H9 (cell line): ENCODE measurements at regions not wholly inside any gene's neighbourhood (a gene's known extent, or its start where the extent isn't known, plus 50 kb on each side); places are given as distances from the start of the nearest gene placed in this dataset.

Source experiments
- DNase-seq: peaks from one replicate; pipeline ENCODE4 v3.0.0-alpha.2; 2017
- H2AFZ ChIP-seq: one replicate; pipeline ENCODE4 v1.6.1; 2013; ENCODE audit warnings: mild to moderate bottlenecking, low read length, control low read depth, moderate library complexity
- H2AK5ac ChIP-seq: 2 replicates; pipeline ENCODE4 v1.6.1; 2013; ENCODE audit warnings: low read length, control low read depth, mixed read lengths; ENCODE audit not compliant: insufficient read length
- H2BK120ac ChIP-seq: one replicate; pipeline ENCODE4 v1.6.1; 2013; ENCODE audit warnings: low read depth, mild to moderate bottlenecking, low read length, control low read depth, inconsistent platforms; ENCODE audit not compliant: poor library complexity, severe bottlenecking
- H2BK12ac ChIP-seq: 2 replicates; pipeline ENCODE4 v1.6.1; 2013; ENCODE audit warnings: low read length, control low read depth, mixed read lengths, low read depth; ENCODE audit not compliant: insufficient read length
- H2BK15ac ChIP-seq: 2 replicates; pipeline ENCODE4 v1.6.1; 2013; ENCODE audit warnings: low read depth, low read length, control low read depth
- H2BK20ac ChIP-seq: one replicate; pipeline ENCODE4 v1.6.1; 2013; ENCODE audit warnings: low read depth, mild to moderate bottlenecking, low read length, control low read depth, inconsistent platforms; ENCODE audit not compliant: poor library complexity, severe bottlenecking
- H2BK5ac ChIP-seq: 2 replicates; pipeline ENCODE4 v1.6.1; 2013; ENCODE audit warnings: low read length, control low read depth, mixed read lengths; ENCODE audit not compliant: insufficient read length
- H3K14ac ChIP-seq: 2 replicates; pipeline ENCODE4 v1.6.1; 2013; ENCODE audit warnings: low read length, control low read depth; ENCODE audit not compliant: insufficient read depth
- H3K18ac ChIP-seq: 2 replicates; pipeline ENCODE4 v1.6.1; 2013; ENCODE audit warnings: low read depth, mild to moderate bottlenecking, mixed read lengths, low read length, control low read depth; ENCODE audit not compliant: insufficient read length
- H3K23ac ChIP-seq: 2 replicates; pipeline ENCODE4 v1.6.1; 2013; ENCODE audit warnings: low read length, control low read depth, mixed read lengths, low read depth; ENCODE audit not compliant: insufficient read length
- H3K23me2 ChIP-seq: 2 replicates; pipeline ENCODE4 v1.6.1; 2013; ENCODE audit warnings: low read depth, mild to moderate bottlenecking, mixed read lengths, low read length, control low read depth; ENCODE audit not compliant: insufficient read length, poor library complexity, severe bottlenecking
- H3K27ac ChIP-seq: 2 replicates; pipeline ENCODE4 v1.5.1; 2013; ENCODE audit warnings: low read length, control low read depth, mixed read lengths, low read depth; ENCODE audit not compliant: insufficient read length
- H3K27me3 ChIP-seq: 2 replicates; pipeline ENCODE4 v1.6.1; 2013; ENCODE audit warnings: low read length, control low read depth, inconsistent platforms; ENCODE audit not compliant: insufficient read depth
- H3K4ac ChIP-seq: 2 replicates; pipeline ENCODE4 v1.6.1; 2013; ENCODE audit warnings: low read depth, mild to moderate bottlenecking, control low read depth, inconsistent platforms, low read length, moderate library complexity
- H3K4me1 ChIP-seq: 2 replicates; pipeline ENCODE4 v1.6.1; 2013; ENCODE audit warnings: low read length, control low read depth, inconsistent platforms; ENCODE audit not compliant: insufficient read depth
- H3K4me2 ChIP-seq: 2 replicates; pipeline ENCODE4 v1.6.1; 2013; ENCODE audit warnings: low read length, control low read depth, mixed read lengths; ENCODE audit not compliant: insufficient read length, insufficient read depth
- H3K56ac ChIP-seq: 2 replicates; pipeline ENCODE4 v1.6.1; 2013; ENCODE audit warnings: low read depth, mild to moderate bottlenecking, mixed read lengths, low read length, control low read depth; ENCODE audit not compliant: insufficient read length
- H3K79me1 ChIP-seq: 2 replicates; pipeline ENCODE4 v1.6.1; 2013; ENCODE audit warnings: low read depth, mild to moderate bottlenecking, moderate library complexity, low read length, control low read depth, inconsistent platforms; ENCODE audit not compliant: insufficient read depth, poor library complexity, severe bottlenecking
- H3K79me2 ChIP-seq: 2 replicates; pipeline ENCODE4 v1.6.1; 2013; ENCODE audit warnings: low read length, control low read depth, inconsistent platforms; ENCODE audit not compliant: insufficient read depth
- H3K9ac ChIP-seq: 2 replicates; pipeline ENCODE4 v1.6.1; 2013; ENCODE audit warnings: low read length, control low read depth, mixed read lengths; ENCODE audit not compliant: insufficient read length; ENCODE audit errors: extremely low read depth
- H3K9me3 ChIP-seq: one replicate; pipeline ENCODE4 v1.6.1; 2013; ENCODE audit warnings: low read depth, low read length, inconsistent platforms; ENCODE audit not compliant: control insufficient read depth
- H3T11ph ChIP-seq: one replicate; pipeline ENCODE4 v1.6.1; 2013; ENCODE audit warnings: mild to moderate bottlenecking, low read length, control low read depth, inconsistent platforms
- H4K20me1 ChIP-seq: one replicate; pipeline ENCODE4 v1.6.1; 2013; ENCODE audit not compliant: control insufficient read depth, insufficient read length, insufficient read depth
- H4K5ac ChIP-seq: 2 replicates; pipeline ENCODE4 v1.6.1; 2013; ENCODE audit warnings: low read depth, mild to moderate bottlenecking, mixed read lengths, low read length, control low read depth; ENCODE audit not compliant: insufficient read length
- H4K8ac ChIP-seq: replicated peaks from 2 replicates; pipeline ENCODE4 v1.6.1; 2013; ENCODE audit warnings: low read length, control low read depth, mixed read lengths, low read depth; ENCODE audit not compliant: insufficient read length
- H4K91ac ChIP-seq: 2 replicates; pipeline ENCODE4 v1.6.1; 2013; ENCODE audit warnings: low read depth, mild to moderate bottlenecking, moderate library complexity, mixed read lengths, low read length, control low read depth; ENCODE audit not compliant: insufficient read length
- H3K27ac Mint-ChIP-seq, 3 experiments: 2 replicates in 2 of 3; 3 replicates in 1 of 3; pipeline ENCODE4 v1.8.0; 2020 to 2021; ENCODE audit warnings: mixed read lengths in 3 of 3, mild to moderate bottlenecking in 1 of 3, moderate library complexity in 1 of 3
- H3K27me3 Mint-ChIP-seq: 2 replicates; pipeline ENCODE4 v1.8.0; 2021; ENCODE audit warnings: low read depth, mild to moderate bottlenecking, moderate library complexity, mixed read lengths
- H3K36me3 Mint-ChIP-seq, 3 experiments: 2 replicates in 2 of 3; 3 replicates in 1 of 3; pipeline ENCODE4 v1.8.0; 2020 to 2021; ENCODE audit warnings: low read depth in 3 of 3, mixed read lengths in 3 of 3; ENCODE audit not compliant: insufficient read depth in 1 of 3
- H3K4me1 Mint-ChIP-seq, 2 experiments: 2 replicates each; pipeline ENCODE4 v1.8.0; 2020; ENCODE audit warnings: mixed read lengths in 2 of 2
- H3K4me3 Mint-ChIP-seq, 2 experiments: 2 replicates in 1 of 2; 3 replicates in 1 of 2; pipeline ENCODE4 v1.8.0; 2020 to 2021; ENCODE audit warnings: mild to moderate bottlenecking in 2 of 2, mixed read lengths in 2 of 2, moderate library complexity in 1 of 2
- H3K9me3 Mint-ChIP-seq, 2 experiments: 2 replicates in 1 of 2; 3 replicates in 1 of 2; pipeline ENCODE4 v1.8.0; 2020; ENCODE audit warnings: mild to moderate bottlenecking in 2 of 2, mixed read lengths in 2 of 2, moderate library complexity in 1 of 2
- CTCF ChIP-seq: fragments of 200-600 bp; sonication (generic); conservative IDR thresholded peaks from 3 replicates; pipeline ENCODE4 v1.8.0; 2021; ENCODE audit warnings: antibody characterized with exemption, mild to moderate bottlenecking
- WGBS: extraction: QIAGEN DNeasy Blood & Tissue Kit; methylation state at CpG from one replicate; pipeline ENCODE4 v1.1.7; 2013; ENCODE audit warnings: missing lambda C conversion rate, low lambda C conversion rate, mixed read lengths; ENCODE audit not compliant: insufficient read length; ENCODE audit errors: extremely low coverage; 5-methylcytosine and 5-hydroxymethylcytosine counted together

- no peak overlapping the region for H2BK120ac ChIP-seq
- Mint-ChIP-seq H3K27ac (no peak overlapping the region; a peak in 1 of 7 replicates), H3K9me3 (no peaks in the 10 kb centered on the region), H3K36me3 (no peaks in the 10 kb centered on the region), H3K4me1 (no peaks in the 10 kb centered on the region), H3K27me3 (no peaks in the 10 kb centered on the region), H3K4me3 (no peak overlapping the region)
- H3K79me2 ChIP-seq = no peaks in the 10 kb centered on the region
- no peak overlapping the region for H2BK15ac ChIP-seq
- no peak overlapping the region for H3K4me2 ChIP-seq
- no peak overlapping the region for H4K91ac ChIP-seq
- H2AK5ac ChIP-seq = no peak overlapping the region
- no peak overlapping the region for H3K23ac ChIP-seq
- H2BK5ac ChIP-seq = no peak overlapping the region
- no peak overlapping the region for H3K14ac ChIP-seq
- no peak for TF ChIP-seq CTCF
- no peak overlapping the region for H4K8ac ChIP-seq
- H3K27ac ChIP-seq = no peak overlapping the region
- no peak overlapping the region for H4K5ac ChIP-seq
- H2BK12ac ChIP-seq = no peak overlapping the region
- H3K79me1 ChIP-seq = no peaks in the 10 kb centered on the region
- H3K9me3 ChIP-seq = no peaks in the 10 kb centered on the region
- H3K4me1 ChIP-seq = no peaks in the 10 kb centered on the region
- no peak overlapping the region for H3T11ph ChIP-seq
- H3K23me2 ChIP-seq = no peaks in the 10 kb centered on the region
- H3K9ac ChIP-seq = no peak overlapping the region
- no peak overlapping the region for H3K4ac ChIP-seq
- no peak overlapping the region for H2AFZ ChIP-seq
- no peaks in the 10 kb centered on the region for H4K20me1 ChIP-seq
- WGBS = no CpG with 5 or more reads among the region's 3 CpGs
- H3K56ac ChIP-seq = no peak overlapping the region
- H3K18ac ChIP-seq = no peak overlapping the region
- no peaks in the 10 kb centered on the region for H3K27me3 ChIP-seq
- no peak overlapping the region for H2BK20ac ChIP-seq
- no peak for DNase-seq
These were observed 606.7 kb upstream of the TMPRSS15 start for GRCh38 chr21:19010251-19010650.
